ENCODE measurements at regions not wholly inside any gene's neighbourhood (a gene's known extent, or its start where the extent isn't known, plus 50 kb on each side); places are given as distances from the start of the nearest gene placed in this dataset.

GRCh38 chr7:54014765-54015164 is 527.4 kb upstream of the VSTM2A start:
- TF ChIP-seq CTCF (IDR thresholded peaks at IDR 0.05; ENCODE audit: low read length) (no peak), EZH2 (optimal IDR thresholded peaks at IDR 0.05; ENCODE audit: low read depth, low read length) (no peak)

Data from MM.1S (cell line).